SK-N-SH (cell line): ENCODE measurements at regions not wholly inside any gene's neighbourhood (a gene's known extent, or its start where the extent isn't known, plus 50 kb on each side); places are given as distances from the start of the nearest gene placed in this dataset.

Experiments
- CTCF ChIA-PET: fragments of 300-600, 350-600 bp; formaldehyde crosslinking; extraction: SDS; loops from one replicate; lab custom pipeline; 2021; lab: Yijun Ruan, JAX
- POLR2A ChIA-PET: fragments of 350-600 bp; sonication (Branson Sonifier 250); formaldehyde crosslinking; extraction: SDS; loops from one replicate; lab custom pipeline; 2020; ENCODE audit warnings: antibody characterized with exemption, inconsistent platforms; lab: Yijun Ruan, JAX
- DNase-seq: peaks from one replicate; pipeline ENCODE4 v3.0.0; 2012
- H2AFZ ChIP-seq: fragments of 200-600 bp; sonication (generic); 2 replicates; pipeline ENCODE4 v1.8.1; 2016; ENCODE audit warnings: antibody characterized with exemption, mild to moderate bottlenecking, low read depth
- H3F3A ChIP-seq: fragments of 200-600 bp; sonication (generic); replicated peaks from 2 replicates; pipeline ENCODE3; 2016; ENCODE audit warnings: antibody characterized with exemption, mild to moderate bottlenecking; ENCODE audit not compliant: insufficient read depth
- H3K27ac ChIP-seq, 2 experiments: fragments of 200-500 bp in 1 of 2; fragments of 200-600 bp in 1 of 2; sonication (Bioruptor generic) in 1 of 2; sonication (generic), shearing (Covaris generic) in 1 of 2; 2 replicates each; pipeline versions ENCODE4 v1.5.1 to v1.6.1; 2014 to 2016; ENCODE audit warnings: low read depth in 2 of 2, inconsistent platforms in 1 of 2, low read length in 1 of 2, mild to moderate bottlenecking in 1 of 2, mixed read lengths in 1 of 2
- H3K27me3 ChIP-seq: fragments of 200-600 bp; sonication (generic), shearing (Covaris generic); 2 replicates; pipeline ENCODE4 v1.6.1; 2016; ENCODE audit warnings: mixed run types; ENCODE audit not compliant: insufficient read depth
- H3K36me3 ChIP-seq, 2 experiments: fragments of 200-500 bp in 1 of 2; fragments of 200-600 bp in 1 of 2; sonication (Bioruptor generic) in 1 of 2; sonication (generic) in 1 of 2; replicated peaks in 1 of 2; 2 replicates each; pipeline versions ENCODE3 to v1.5.1; 2014 to 2016; ENCODE audit warnings: low read length in 1 of 2, mild to moderate bottlenecking in 1 of 2; ENCODE audit not compliant: insufficient read depth in 2 of 2, control insufficient read depth in 1 of 2
- H3K4me1 ChIP-seq, 2 experiments: fragments of 200-500 bp in 1 of 2; fragments of 200-600 bp in 1 of 2; sonication (Bioruptor generic) in 1 of 2; sonication (generic), shearing (Covaris generic) in 1 of 2; 2 replicates each; pipeline versions ENCODE4 v1.5.1 to v1.6.1; 2014 to 2016; ENCODE audit warnings: low read depth in 1 of 2, low read length in 1 of 2, mixed run types in 1 of 2; ENCODE audit not compliant: insufficient read depth in 2 of 2, control insufficient read depth in 1 of 2
- H3K4me2 ChIP-seq: fragments of 200-600 bp; sonication (generic), shearing (Covaris generic); 2 replicates; pipeline ENCODE4 v1.6.1; 2017; ENCODE audit warnings: mixed run types
- H3K4me3 ChIP-seq, 2 experiments: fragments of 200-500 bp in 1 of 2; fragments of 200-600 bp in 1 of 2; sonication (Bioruptor generic) in 1 of 2; sonication (generic), shearing (Covaris generic) in 1 of 2; 2 replicates each; pipeline versions ENCODE4 v1.5.1 to v1.8.1; 2014 to 2016; ENCODE audit warnings: low read depth in 2 of 2, inconsistent platforms in 1 of 2, low read length in 1 of 2, mild to moderate bottlenecking in 1 of 2, mixed read lengths in 1 of 2, moderate library complexity in 1 of 2
- H3K79me2 ChIP-seq: fragments of 200-600 bp; sonication (generic); 2 replicates; pipeline ENCODE4 v1.8.1; 2017; ENCODE audit warnings: mild to moderate bottlenecking; ENCODE audit not compliant: insufficient read depth
- H3K9ac ChIP-seq: fragments of 200-600 bp; sonication (generic); 2 replicates; pipeline ENCODE4 v1.6.1; 2017; ENCODE audit warnings: mixed run types
- H3K9me2 ChIP-seq: fragments of 200-600 bp; sonication (generic); 2 replicates; pipeline ENCODE4 v1.6.1; 2017; ENCODE audit warnings: mixed run types
- H3K9me3 ChIP-seq: fragments of 200-600 bp; sonication (generic); 2 replicates; pipeline ENCODE4 v1.6.1; 2017; ENCODE audit warnings: mixed run types, mild to moderate bottlenecking, moderate library complexity
- H4K20me1 ChIP-seq: fragments of 200-600 bp; sonication (generic); 2 replicates; pipeline ENCODE4 v1.6.1; 2017; ENCODE audit warnings: mild to moderate bottlenecking, mixed run types; ENCODE audit not compliant: insufficient read depth
- CHD2 ChIP-seq: fragments of 150-350 bp; IDR thresholded peaks from 2 replicates; pipeline ENCODE4 v1.6.1; 2018; ENCODE audit warnings: low read length; ENCODE audit not compliant: partially characterized antibody
- ELF1 ChIP-seq: IDR thresholded peaks from 2 replicates; pipeline ENCODE4 v1.4.0; 2012
- GABPA ChIP-seq: IDR thresholded peaks from 2 replicates; pipeline ENCODE4 v1.4.0; 2012; ENCODE audit warnings: low read depth, mild to moderate bottlenecking
- JUND ChIP-seq: IDR thresholded peaks from 2 replicates; pipeline ENCODE4 v1.4.0; 2012
- NFIC ChIP-seq: IDR thresholded peaks from 2 replicates; pipeline ENCODE4 v1.4.0; 2012; ENCODE audit warnings: borderline replicate concordance
- POLR2AphosphoS5 ChIP-seq: IDR thresholded peaks from 2 replicates; pipeline ENCODE4 v1.6.1; 2012; ENCODE audit warnings: low read depth, low read length
- RAD21 ChIP-seq: IDR thresholded peaks from 2 replicates; pipeline ENCODE4 v1.6.1; 2012; ENCODE audit warnings: mild to moderate bottlenecking, low read length
- RCOR1 ChIP-seq: fragments of 150-350 bp; IDR thresholded peaks from 2 replicates; pipeline ENCODE4 v1.6.1; 2017; ENCODE audit warnings: antibody characterized with exemption, low read length
- TAF1 ChIP-seq: IDR thresholded peaks from 2 replicates; pipeline ENCODE4 v1.6.1; 2012; ENCODE audit warnings: low read depth, mild to moderate bottlenecking, low read length, moderate library complexity, borderline replicate concordance
- TEAD4 ChIP-seq: IDR thresholded peaks from 2 replicates; pipeline ENCODE4 v1.4.0; 2012; ENCODE audit warnings: mild to moderate bottlenecking, borderline replicate concordance; ENCODE audit not compliant: insufficient read depth
- YY1 ChIP-seq: IDR thresholded peaks from 2 replicates; pipeline ENCODE4 v1.4.0; 2012; ENCODE audit warnings: low read depth, mild to moderate bottlenecking
- WGBS: methylation state at CpG from one replicate; pipeline ENCODE4 v1.1.6; 2017; ENCODE audit warnings: low lambda C conversion rate; 5-methylcytosine and 5-hydroxymethylcytosine counted together
- TF ChIP-seq, protein P1 (sequence below): IDR thresholded peaks from 2 replicates; pipeline ENCODE4; 2012
- TF ChIP-seq, protein P2 (sequence below): IDR thresholded peaks from 2 replicates; pipeline ENCODE4 v1.4.0; 2012; ENCODE audit warnings: low read depth, borderline replicate concordance
- TF ChIP-seq, protein P3 (sequence below): IDR thresholded peaks from 2 replicates; pipeline ENCODE4 v1.4.0; 2012; ENCODE audit warnings: low read depth
- TF ChIP-seq, protein P4 (sequence below): IDR thresholded peaks from 2 replicates; pipeline ENCODE4 v1.4.0; 2012; ENCODE audit warnings: low read depth, borderline replicate concordance
- TF ChIP-seq, protein P5 (sequence below): fragments of 150-350 bp; IDR thresholded peaks from 2 replicates; pipeline ENCODE4 v1.6.1; 2017; ENCODE audit warnings: antibody characterized with exemption, low read length, low read depth, borderline replicate concordance
- TF ChIP-seq, protein P6 (sequence below): IDR thresholded peaks from 2 replicates; pipeline ENCODE4 v1.6.1; 2012; ENCODE audit warnings: mild to moderate bottlenecking, low read depth, low read length, moderate library complexity

DNA sequence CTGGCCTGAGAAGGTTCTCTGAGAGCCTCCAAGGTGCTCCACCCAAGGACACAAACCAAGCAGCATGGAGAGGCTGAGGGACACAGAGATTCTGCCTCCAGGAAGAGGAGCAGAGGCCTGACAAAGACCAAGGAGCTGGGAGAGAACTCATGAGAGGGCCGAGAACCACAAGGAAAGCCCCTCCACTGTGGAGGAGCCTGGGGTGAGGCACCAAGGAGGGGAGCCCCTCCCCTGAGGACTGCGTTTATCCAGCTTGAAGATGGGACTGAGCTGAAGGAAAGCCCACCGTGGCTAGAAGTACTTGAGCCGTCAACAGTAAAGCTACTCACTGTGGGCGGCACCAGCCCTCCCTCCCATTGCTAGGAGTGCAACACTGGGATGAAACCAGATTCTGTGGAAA is 63.1 kb upstream of the MEF2A start (continued):
- TF ChIP-seq, protein P1, sequence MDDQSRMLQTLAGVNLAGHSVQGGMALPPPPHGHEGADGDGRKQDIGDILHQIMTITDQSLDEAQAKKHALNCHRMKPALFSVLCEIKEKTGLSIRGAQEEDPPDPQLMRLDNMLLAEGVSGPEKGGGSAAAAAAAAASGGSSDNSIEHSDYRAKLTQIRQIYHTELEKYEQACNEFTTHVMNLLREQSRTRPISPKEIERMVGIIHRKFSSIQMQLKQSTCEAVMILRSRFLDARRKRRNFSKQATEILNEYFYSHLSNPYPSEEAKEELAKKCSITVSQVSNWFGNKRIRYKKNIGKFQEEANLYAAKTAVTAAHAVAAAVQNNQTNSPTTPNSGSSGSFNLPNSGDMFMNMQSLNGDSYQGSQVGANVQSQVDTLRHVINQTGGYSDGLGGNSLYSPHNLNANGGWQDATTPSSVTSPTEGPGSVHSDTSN: no peak
- TF ChIP-seq JUND: no peak
- no peak for TF ChIP-seq NFIC

DNA sequence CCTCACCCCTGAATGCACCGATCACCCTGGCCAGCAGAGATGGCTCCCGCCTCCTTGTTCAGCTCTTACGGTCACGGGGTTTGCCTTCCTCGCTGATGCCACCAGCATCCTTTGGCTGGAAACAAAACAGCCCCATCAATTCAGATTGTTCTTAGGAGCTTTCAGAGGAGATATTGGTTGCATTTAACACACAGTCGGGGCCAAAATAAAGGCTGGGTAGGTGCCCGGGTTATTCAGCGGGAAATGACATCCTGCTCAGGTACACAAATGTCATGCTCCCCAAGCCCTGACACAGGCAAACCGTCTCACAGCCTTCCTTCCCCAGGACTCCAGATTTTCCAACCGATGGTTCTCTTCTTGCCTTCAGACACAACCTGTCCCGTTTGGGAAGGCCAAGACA is 62.4 kb upstream of the MEF2A start:
- no peaks in the 10 kb centered on the region for H3K9me3 ChIP-seq
- ChIA-PET POLR2A (no interaction called here), CTCF (interaction anchor here (2.9 kb wide), 1 partner anchor 201 kb away, joined by 8 read pairs; no protein-coding TSS in a partner anchor)
- no peaks in the 10 kb centered on the region for H3K36me3 ChIP-seq
- no peaks in the 10 kb centered on the region for H3K9me2 ChIP-seq
- no peak for DNase-seq
- TF ChIP-seq, protein P1: no peak
- TF ChIP-seq, protein P2, sequence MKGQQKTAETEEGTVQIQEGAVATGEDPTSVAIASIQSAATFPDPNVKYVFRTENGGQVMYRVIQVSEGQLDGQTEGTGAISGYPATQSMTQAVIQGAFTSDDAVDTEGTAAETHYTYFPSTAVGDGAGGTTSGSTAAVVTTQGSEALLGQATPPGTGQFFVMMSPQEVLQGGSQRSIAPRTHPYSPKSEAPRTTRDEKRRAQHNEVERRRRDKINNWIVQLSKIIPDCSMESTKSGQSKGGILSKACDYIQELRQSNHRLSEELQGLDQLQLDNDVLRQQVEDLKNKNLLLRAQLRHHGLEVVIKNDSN: no peak
- TF ChIP-seq CHD2 (no peak), RAD21 (no peak), TAF1 (no peak), RCOR1 (no peak), NFIC (no peak), TEAD4 (no peak), GABPA (no peak), ELF1 (no peak), JUND (no peak), POLR2AphosphoS5 (no peak), YY1 (no peak)
- TF ChIP-seq, protein P3, sequence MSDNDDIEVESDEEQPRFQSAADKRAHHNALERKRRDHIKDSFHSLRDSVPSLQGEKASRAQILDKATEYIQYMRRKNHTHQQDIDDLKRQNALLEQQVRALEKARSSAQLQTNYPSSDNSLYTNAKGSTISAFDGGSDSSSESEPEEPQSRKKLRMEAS: no peak
- TF ChIP-seq, protein P4, sequence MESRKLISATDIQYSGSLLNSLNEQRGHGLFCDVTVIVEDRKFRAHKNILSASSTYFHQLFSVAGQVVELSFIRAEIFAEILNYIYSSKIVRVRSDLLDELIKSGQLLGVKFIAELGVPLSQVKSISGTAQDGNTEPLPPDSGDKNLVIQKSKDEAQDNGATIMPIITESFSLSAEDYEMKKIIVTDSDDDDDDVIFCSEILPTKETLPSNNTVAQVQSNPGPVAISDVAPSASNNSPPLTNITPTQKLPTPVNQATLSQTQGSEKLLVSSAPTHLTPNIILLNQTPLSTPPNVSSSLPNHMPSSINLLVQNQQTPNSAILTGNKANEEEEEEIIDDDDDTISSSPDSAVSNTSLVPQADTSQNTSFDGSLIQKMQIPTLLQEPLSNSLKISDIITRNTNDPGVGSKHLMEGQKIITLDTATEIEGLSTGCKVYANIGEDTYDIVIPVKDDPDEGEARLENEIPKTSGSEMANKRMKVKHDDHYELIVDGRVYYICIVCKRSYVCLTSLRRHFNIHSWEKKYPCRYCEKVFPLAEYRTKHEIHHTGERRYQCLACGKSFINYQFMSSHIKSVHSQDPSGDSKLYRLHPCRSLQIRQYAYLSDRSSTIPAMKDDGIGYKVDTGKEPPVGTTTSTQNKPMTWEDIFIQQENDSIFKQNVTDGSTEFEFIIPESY: no peak
- TF ChIP-seq, protein P5, sequence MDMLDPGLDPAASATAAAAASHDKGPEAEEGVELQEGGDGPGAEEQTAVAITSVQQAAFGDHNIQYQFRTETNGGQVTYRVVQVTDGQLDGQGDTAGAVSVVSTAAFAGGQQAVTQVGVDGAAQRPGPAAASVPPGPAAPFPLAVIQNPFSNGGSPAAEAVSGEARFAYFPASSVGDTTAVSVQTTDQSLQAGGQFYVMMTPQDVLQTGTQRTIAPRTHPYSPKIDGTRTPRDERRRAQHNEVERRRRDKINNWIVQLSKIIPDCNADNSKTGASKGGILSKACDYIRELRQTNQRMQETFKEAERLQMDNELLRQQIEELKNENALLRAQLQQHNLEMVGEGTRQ: no peak
- TF ChIP-seq, protein P6, sequence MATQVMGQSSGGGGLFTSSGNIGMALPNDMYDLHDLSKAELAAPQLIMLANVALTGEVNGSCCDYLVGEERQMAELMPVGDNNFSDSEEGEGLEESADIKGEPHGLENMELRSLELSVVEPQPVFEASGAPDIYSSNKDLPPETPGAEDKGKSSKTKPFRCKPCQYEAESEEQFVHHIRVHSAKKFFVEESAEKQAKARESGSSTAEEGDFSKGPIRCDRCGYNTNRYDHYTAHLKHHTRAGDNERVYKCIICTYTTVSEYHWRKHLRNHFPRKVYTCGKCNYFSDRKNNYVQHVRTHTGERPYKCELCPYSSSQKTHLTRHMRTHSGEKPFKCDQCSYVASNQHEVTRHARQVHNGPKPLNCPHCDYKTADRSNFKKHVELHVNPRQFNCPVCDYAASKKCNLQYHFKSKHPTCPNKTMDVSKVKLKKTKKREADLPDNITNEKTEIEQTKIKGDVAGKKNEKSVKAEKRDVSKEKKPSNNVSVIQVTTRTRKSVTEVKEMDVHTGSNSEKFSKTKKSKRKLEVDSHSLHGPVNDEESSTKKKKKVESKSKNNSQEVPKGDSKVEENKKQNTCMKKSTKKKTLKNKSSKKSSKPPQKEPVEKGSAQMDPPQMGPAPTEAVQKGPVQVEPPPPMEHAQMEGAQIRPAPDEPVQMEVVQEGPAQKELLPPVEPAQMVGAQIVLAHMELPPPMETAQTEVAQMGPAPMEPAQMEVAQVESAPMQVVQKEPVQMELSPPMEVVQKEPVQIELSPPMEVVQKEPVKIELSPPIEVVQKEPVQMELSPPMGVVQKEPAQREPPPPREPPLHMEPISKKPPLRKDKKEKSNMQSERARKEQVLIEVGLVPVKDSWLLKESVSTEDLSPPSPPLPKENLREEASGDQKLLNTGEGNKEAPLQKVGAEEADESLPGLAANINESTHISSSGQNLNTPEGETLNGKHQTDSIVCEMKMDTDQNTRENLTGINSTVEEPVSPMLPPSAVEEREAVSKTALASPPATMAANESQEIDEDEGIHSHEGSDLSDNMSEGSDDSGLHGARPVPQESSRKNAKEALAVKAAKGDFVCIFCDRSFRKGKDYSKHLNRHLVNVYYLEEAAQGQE: no peak
- H3K27ac ChIP-seq: no peak overlapping the region
- no peak overlapping the region for H3K4me2 ChIP-seq
- WGBS: 89% methylated on average over 11 of the region's 11 CpGs
- no peaks in the 10 kb centered on the region for H3K79me2 ChIP-seq
- H3K9ac ChIP-seq: no peak overlapping the region
- no peaks in the 10 kb centered on the region for H3K27me3 ChIP-seq
- H3F3A ChIP-seq: no peaks in the 10 kb centered on the region
- H2AFZ ChIP-seq: no peak overlapping the region
- H3K4me3 ChIP-seq: no peak overlapping the region
- H3K4me1 ChIP-seq: peaks cover 0 to 14% of the 10 kb centered on the region in 2 experiments; a peak in 2 of 4 replicates
- H4K20me1 ChIP-seq: no peaks in the 10 kb centered on the region
